ENCODE measurements at regions not wholly inside any gene's neighbourhood (a gene's known extent, or its start where the extent isn't known, plus 50 kb on each side); places are given as distances from the start of the nearest gene placed in this dataset.

DNA sequence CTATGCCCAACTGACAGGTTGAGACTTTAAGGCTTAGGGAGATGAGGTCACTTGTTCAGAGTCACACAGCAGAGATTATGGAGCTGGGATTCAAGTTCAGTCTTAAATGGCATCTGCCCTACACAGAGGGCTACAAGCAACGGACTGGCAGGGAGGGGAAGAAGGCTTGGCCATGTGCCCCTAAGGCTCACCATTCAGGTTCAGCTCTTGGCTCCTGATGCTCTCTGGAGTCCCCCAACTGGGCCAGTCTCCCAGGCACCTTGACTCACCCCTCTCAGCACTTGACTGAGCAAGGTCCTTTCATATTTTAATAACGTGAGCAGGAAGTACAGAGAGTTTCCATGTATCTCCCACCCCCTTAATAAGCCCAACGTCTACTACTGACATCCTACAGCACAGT is 71.4 kb upstream of the MAFB start:
- no peak overlapping the region for H3K27ac ChIP-seq
- DNase-seq = no peak
- no peaks in the 10 kb centered on the region for H3K27me3 ChIP-seq
- no peaks in the 10 kb centered on the region for H3K9me3 ChIP-seq
- H3K36me3 ChIP-seq = no peaks in the 10 kb centered on the region
- ATAC-seq = no peak
- TF ChIP-seq, protein P1, sequence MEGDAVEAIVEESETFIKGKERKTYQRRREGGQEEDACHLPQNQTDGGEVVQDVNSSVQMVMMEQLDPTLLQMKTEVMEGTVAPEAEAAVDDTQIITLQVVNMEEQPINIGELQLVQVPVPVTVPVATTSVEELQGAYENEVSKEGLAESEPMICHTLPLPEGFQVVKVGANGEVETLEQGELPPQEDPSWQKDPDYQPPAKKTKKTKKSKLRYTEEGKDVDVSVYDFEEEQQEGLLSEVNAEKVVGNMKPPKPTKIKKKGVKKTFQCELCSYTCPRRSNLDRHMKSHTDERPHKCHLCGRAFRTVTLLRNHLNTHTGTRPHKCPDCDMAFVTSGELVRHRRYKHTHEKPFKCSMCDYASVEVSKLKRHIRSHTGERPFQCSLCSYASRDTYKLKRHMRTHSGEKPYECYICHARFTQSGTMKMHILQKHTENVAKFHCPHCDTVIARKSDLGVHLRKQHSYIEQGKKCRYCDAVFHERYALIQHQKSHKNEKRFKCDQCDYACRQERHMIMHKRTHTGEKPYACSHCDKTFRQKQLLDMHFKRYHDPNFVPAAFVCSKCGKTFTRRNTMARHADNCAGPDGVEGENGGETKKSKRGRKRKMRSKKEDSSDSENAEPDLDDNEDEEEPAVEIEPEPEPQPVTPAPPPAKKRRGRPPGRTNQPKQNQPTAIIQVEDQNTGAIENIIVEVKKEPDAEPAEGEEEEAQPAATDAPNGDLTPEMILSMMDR (IDR thresholded peaks at IDR 0.05) = no peak
- H3K4me1 ChIP-seq = no peaks in the 10 kb centered on the region
- H3K4me3 ChIP-seq = no peak overlapping the region
- 31 to 42% methylated on average over 3 of the region's 3 CpGs for WGBS, 2 donors
- no peak for FAIRE-seq
- intact Hi-C loops (cut with DNase I) = no loop called here

DNA sequence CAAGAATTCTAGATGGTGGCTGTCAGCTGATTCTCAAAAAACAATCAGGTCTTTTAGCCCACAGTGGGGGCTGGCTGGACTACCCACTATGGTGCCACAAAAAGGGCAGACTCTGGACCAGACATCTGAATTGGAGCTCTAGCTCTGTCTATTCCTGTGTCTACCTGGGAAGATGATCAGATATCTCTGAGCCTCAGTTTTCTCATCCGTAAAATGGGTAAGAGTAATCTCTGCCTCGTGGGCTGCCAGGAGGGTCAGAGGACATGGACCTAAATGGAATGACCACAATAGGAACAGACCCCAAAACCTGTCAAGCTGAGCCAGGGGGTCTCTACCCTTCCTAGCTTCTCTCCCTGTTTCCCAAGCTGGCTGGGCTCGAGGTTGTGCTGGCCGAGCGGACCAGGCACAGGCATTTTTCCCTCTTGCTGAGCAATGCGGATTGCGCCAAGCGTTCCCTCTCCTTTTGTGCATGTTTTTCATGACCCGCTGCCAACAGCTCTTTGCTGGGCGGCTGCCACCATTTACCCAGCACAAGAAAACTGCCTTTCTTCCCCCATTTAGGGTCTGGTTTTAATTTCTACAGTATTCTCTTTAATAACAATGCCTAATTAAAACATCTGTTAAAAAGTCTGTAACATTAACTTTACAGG is 74.7 kb upstream of the MAFB start:
- Histone ChIP-seq H3K9me3 (no peaks in the 10 kb centered on the region), H3K4me1 (no peaks in the 10 kb centered on the region), H3K27ac (no peak overlapping the region), H3K36me3 (no peaks in the 10 kb centered on the region), H3K4me3 (no peak overlapping the region), H3K27me3 (no peaks in the 10 kb centered on the region)
- ATAC-seq (no peak), DNase-seq (no peak), FAIRE-seq (no peak)
- TF ChIP-seq, protein P1 (IDR thresholded peaks at IDR 0.05) = no peak
- intact Hi-C loops (cut with DNase I) = no loop called here
- 73 to 85% methylated on average over 10 of the region's 10 CpGs for WGBS, 2 donors

DNA sequence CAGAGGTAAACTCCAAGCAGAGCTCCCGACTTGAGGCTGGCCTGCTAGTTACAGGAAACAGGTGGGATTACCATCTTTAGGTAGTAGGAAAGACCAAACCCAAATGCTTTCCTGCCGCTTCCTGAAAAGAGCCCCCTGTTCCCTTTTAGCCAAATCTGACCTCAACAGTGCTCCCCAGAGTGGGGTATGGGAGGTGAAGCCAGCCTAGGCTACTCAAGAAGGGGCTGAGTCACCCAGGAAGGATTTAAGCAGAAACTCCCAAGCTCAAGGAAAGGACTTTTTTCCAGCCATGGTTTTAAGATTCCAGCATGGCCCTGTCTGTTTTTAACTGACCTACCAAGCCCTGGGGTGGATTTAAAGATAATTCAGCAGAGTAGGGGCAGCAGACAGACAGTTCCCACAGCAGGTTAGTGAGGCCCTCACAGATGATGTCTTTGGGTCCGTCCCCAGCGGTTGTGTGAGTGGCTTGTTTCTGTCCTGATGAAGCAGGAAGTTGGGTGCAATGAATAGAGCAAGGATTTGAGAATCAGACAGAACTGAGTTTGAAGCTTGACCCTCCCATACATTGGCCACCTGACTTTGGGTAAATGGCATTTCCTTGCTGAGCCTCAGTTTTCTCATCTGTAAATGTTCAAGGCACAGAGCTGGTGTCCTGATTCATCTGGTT is 76.9 kb upstream of the MAFB start:
- intact Hi-C loops (cut with DNase I) = no loop called here
- no peaks in the 10 kb centered on the region for H3K4me1 ChIP-seq
- no peak overlapping the region for H3K27ac ChIP-seq
- FAIRE-seq (no peak), DNase-seq (no peak), ATAC-seq (no peak)
- no peaks in the 10 kb centered on the region for H3K27me3 ChIP-seq
- TF ChIP-seq, protein P1 (IDR thresholded peaks at IDR 0.05) = no peak
- WGBS, 2 donors = 73 to 74% methylated on average over 4 of the region's 4 CpGs
- H3K36me3 ChIP-seq = no peaks in the 10 kb centered on the region
- H3K9me3 ChIP-seq = no peaks in the 10 kb centered on the region
- H3K4me3 ChIP-seq = no peak overlapping the region

DNA sequence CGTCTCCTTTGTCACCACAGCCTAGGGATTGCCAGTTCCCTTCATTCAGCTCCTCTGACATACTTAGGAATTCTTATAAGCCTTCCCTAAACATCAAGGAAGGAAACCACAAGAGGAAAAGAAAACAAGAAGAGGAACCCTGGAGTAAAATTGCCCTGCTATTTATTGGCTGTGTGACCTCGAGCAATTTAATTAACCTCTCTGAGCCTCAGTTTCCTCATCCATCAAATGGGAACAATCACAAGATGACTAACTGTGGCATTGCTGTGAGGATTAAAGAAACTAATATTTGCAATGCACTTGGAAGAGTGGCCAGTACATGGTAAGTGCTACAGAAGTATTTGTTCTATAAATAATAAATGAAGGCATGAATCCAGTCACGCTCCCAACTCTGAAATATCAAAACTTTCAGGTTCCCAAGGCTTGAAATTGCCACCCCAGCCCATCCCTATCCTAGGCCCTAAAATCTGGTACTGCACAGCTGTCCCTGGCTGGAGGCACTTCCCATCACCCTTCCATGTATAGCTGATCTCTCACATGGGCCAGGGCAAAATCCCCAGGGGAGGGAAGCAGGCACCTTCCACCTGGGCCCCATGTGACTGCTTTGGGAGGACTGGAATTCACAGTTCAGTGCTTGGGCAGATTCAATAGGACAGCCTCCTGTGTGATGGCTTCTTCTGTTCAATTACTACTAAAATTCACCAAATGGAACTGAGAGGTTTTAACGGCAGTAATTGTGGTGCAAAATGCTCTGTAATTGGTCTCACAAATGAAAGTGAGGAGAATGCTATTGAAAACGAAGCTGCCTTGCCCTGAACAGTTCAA is 78.0 kb upstream of the MAFB start:
- TF ChIP-seq, protein P1 (IDR thresholded peaks at IDR 0.05) = no peak
- FAIRE-seq (no peak), DNase-seq (no peak), ATAC-seq (no peak)
- Histone ChIP-seq H3K4me3 (no peak overlapping the region), H3K36me3 (no peaks in the 10 kb centered on the region), H3K4me1 (no peaks in the 10 kb centered on the region), H3K27me3 (no peaks in the 10 kb centered on the region), H3K27ac (no peak overlapping the region), H3K9me3 (no peaks in the 10 kb centered on the region)
- intact Hi-C loops (cut with DNase I) = no loop called here
- 62 to 65% methylated on average over 5 of the region's 5 CpGs for WGBS, 2 donors

DNA sequence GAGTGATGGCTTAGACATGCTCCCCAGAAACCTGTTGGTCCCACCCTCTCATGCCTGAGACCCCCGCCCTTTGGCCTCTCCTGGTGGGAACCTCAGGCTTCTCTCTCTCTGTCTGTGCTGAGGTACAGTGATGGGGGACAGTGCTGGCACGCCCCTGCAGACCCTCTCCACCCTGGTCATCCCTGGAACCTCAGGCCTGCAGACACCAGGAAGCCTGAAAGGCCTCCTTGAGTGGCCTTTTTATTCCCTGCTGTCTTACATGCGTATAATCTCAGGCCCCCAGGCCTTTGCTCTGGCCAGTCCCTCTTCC is 78.5 kb upstream of the MAFB start:
- intact Hi-C loops (cut with DNase I) = no loop called here
- TF ChIP-seq, protein P1 (IDR thresholded peaks at IDR 0.05) = no peak
- H3K27ac ChIP-seq = no peak overlapping the region
- H3K27me3 ChIP-seq = no peaks in the 10 kb centered on the region
- FAIRE-seq (no peak), DNase-seq (no peak), ATAC-seq (no peak)
- no peaks in the 10 kb centered on the region for H3K36me3 ChIP-seq
- H3K4me1 ChIP-seq = no peaks in the 10 kb centered on the region
- H3K4me3 ChIP-seq = no peak overlapping the region
- WGBS, 2 donors = 60 to 74% methylated on average over 3 of the region's 3 CpGs
- no peaks in the 10 kb centered on the region for H3K9me3 ChIP-seq
